CD14-positive monocyte (primary cell): ENCODE measurements at regions not wholly inside any gene's neighbourhood (a gene's known extent, or its start where the extent isn't known, plus 50 kb on each side); places are given as distances from the start of the nearest gene placed in this dataset.

Experiments used
- DNase-seq, 3 donors: peaks; one replicate each; pipeline ENCODE4 v3.0.0-alpha.2; 2011 to 2022
- H2AFZ ChIP-seq: 2 replicates; pipeline ENCODE4 v1.6.0; 2012; ENCODE audit warnings: mild to moderate bottlenecking, low read depth, low read length, inconsistent platforms; ENCODE audit not compliant: insufficient read depth, poor library complexity, severe bottlenecking
- H3K27ac ChIP-seq, 2 donors: 1 replicate in 1 of 2; 2 replicates in 1 of 2; pipeline ENCODE4 v1.5.1; 2012 to 2013; ENCODE audit warnings: low read length in 2 of 2, control low read depth in 1 of 2, inconsistent platforms in 1 of 2, low read depth in 1 of 2, mild to moderate bottlenecking in 1 of 2
- H3K27me3 ChIP-seq, 2 donors: one replicate each; pipeline versions ENCODE4 v1.6.0 to v1.6.1; 2011 to 2013; ENCODE audit warnings: low read length in 2 of 2; ENCODE audit not compliant: control insufficient read depth in 2 of 2, insufficient read depth in 2 of 2
- H3K36me3 ChIP-seq, 2 donors: replicated peaks in 1 of 2; 1 replicate in 1 of 2; 2 replicates in 1 of 2; pipeline versions ENCODE4 v1.5.1 to v1.6.1; 2012 to 2013; ENCODE audit warnings: low read length in 2 of 2, control low read depth in 1 of 2, inconsistent platforms in 1 of 2, mild to moderate bottlenecking in 1 of 2; ENCODE audit not compliant: insufficient read depth in 2 of 2, control insufficient read depth in 1 of 2
- H3K4me1 ChIP-seq, 2 donors: 1 replicate in 1 of 2; 2 replicates in 1 of 2; pipeline versions ENCODE4 v1.5.1 to v1.6.1; 2012 to 2013; ENCODE audit warnings: low read length in 2 of 2, control low read depth in 1 of 2, inconsistent platforms in 1 of 2, mild to moderate bottlenecking in 1 of 2, moderate library complexity in 1 of 2; ENCODE audit not compliant: insufficient read depth in 2 of 2, control insufficient read depth in 1 of 2
- H3K4me2 ChIP-seq: replicated peaks from 2 replicates; pipeline ENCODE3; 2012; ENCODE audit warnings: low read length, moderate library complexity, mild to moderate bottlenecking; ENCODE audit not compliant: poor library complexity, severe bottlenecking; ENCODE audit errors: extremely low read depth
- H3K4me3 ChIP-seq, 3 experiments: fragments of 200-600 bp in 1 of 3; sonication (generic) in 1 of 3; replicated peaks in 1 of 3; 1 replicate in 2 of 3; 2 replicates in 1 of 3; pipeline ENCODE4 v1.5.1; 2011 to 2013; ENCODE audit warnings: low read length in 3 of 3, mild to moderate bottlenecking in 3 of 3, control low read depth in 2 of 3, low read depth in 2 of 3, inconsistent platforms in 1 of 3, moderate library complexity in 1 of 3
- H3K79me2 ChIP-seq: 2 replicates; pipeline ENCODE4 v1.6.0; 2012; ENCODE audit warnings: mild to moderate bottlenecking, control low read depth, inconsistent platforms, low read length, moderate library complexity; ENCODE audit not compliant: insufficient read depth
- H3K9ac ChIP-seq: 2 replicates; pipeline ENCODE4 v1.6.0; 2017; ENCODE audit warnings: low read length, mild to moderate bottlenecking; ENCODE audit not compliant: insufficient read depth, poor library complexity, severe bottlenecking
- H3K9me3 ChIP-seq, 2 donors: replicated peaks in 1 of 2; 1 replicate in 1 of 2; 2 replicates in 1 of 2; pipeline versions ENCODE4 v1.5.1 to v1.6.1; 2012 to 2013; ENCODE audit warnings: low read length in 2 of 2, control low read depth in 1 of 2; ENCODE audit not compliant: control insufficient read depth in 1 of 2, insufficient read depth in 1 of 2
- H4K20me1 ChIP-seq: 2 replicates; pipeline ENCODE4 v1.6.0; 2012; ENCODE audit warnings: mild to moderate bottlenecking, low read length, control low read depth, moderate library complexity; ENCODE audit not compliant: insufficient read depth
- H3K27ac Mint-ChIP-seq, 7 donors: one replicate each; pipeline ENCODE4 v1.8.0; 2020; ENCODE audit warnings: mild to moderate bottlenecking in 7 of 7, mixed read lengths in 7 of 7, moderate library complexity in 6 of 7, inconsistent platforms in 2 of 7
- H3K27me3 Mint-ChIP-seq, 3 donors: one replicate each; pipeline ENCODE4 v1.8.0; 2021 to 2022; ENCODE audit warnings: low read depth in 3 of 3, mild to moderate bottlenecking in 3 of 3, mixed read lengths in 3 of 3, moderate library complexity in 3 of 3, inconsistent platforms in 1 of 3
- H3K36me3 Mint-ChIP-seq, 2 donors: one replicate each; pipeline ENCODE4 v1.8.0; 2020; ENCODE audit warnings: mixed read lengths in 2 of 2, inconsistent platforms in 1 of 2, mild to moderate bottlenecking in 1 of 2
- H3K4me1 Mint-ChIP-seq: one replicate; pipeline ENCODE4 v1.8.0; 2020; ENCODE audit warnings: mild to moderate bottlenecking, mixed read lengths
- H3K4me3 Mint-ChIP-seq, 2 donors: one replicate each; pipeline ENCODE4 v1.8.0; 2020; ENCODE audit warnings: mild to moderate bottlenecking in 2 of 2, mixed read lengths in 2 of 2, moderate library complexity in 1 of 2
- H3K9me3 Mint-ChIP-seq, 7 donors: one replicate each; pipeline ENCODE4 v1.8.0; 2020 to 2022; ENCODE audit warnings: mixed read lengths in 7 of 7, mild to moderate bottlenecking in 6 of 7, moderate library complexity in 6 of 7, inconsistent platforms in 2 of 7
- WGBS: methylation state at CpG from one replicate; pipeline ENCODE4 v1.1.5; 2013; ENCODE audit warnings: missing lambda C conversion rate; ENCODE audit not compliant: insufficient coverage; 5-methylcytosine and 5-hydroxymethylcytosine counted together
- intact Hi-C, 2 donors: fragments of 100-400 bp; cut with micrococcal nuclease; formaldehyde crosslinking; loops; one replicate each; pipeline versions ENCODE4 v1.15.0 to v1.15.1; 2023
- TF ChIP-seq, protein P1 (sequence below): fragments of 200-600 bp; IDR thresholded peaks from one replicate; pipeline ENCODE4 v1.8.0; 2022; ENCODE audit warnings: antibody characterized with exemption, mild to moderate bottlenecking

- peak overlapping the region in 1 of 2 donors; percentile 43 for H3K4me3 Mint-ChIP-seq
- no peak overlapping the region for H2AFZ ChIP-seq
- H3K4me1 ChIP-seq = no peaks in the 10 kb centered on the region
- H3K9ac ChIP-seq = no peak overlapping the region
- intact Hi-C loops = no loop called here
- no peaks in the 10 kb centered on the region for H3K9me3 Mint-ChIP-seq
- H3K27ac Mint-ChIP-seq = no peak overlapping the region
- H4K20me1 ChIP-seq = no peaks in the 10 kb centered on the region
- no peaks in the 10 kb centered on the region for H3K36me3 ChIP-seq
- no peak for DNase-seq
- no peak overlapping the region for H3K4me3 ChIP-seq
- WGBS = 0% methylated on average over 4 of the region's 7 CpGs
- H3K79me2 ChIP-seq = no peaks in the 10 kb centered on the region
- H3K4me2 ChIP-seq = no peak overlapping the region
- H3K27me3 ChIP-seq = peaks cover 27 to 33% of the 10 kb centered on the region in 2 donors
- peaks cover 34 to 58% (median 47%) of the 10 kb centered on the region in 3 donors for H3K27me3 Mint-ChIP-seq
- no peaks in the 10 kb centered on the region for H3K9me3 ChIP-seq
- TF ChIP-seq, protein P1, sequence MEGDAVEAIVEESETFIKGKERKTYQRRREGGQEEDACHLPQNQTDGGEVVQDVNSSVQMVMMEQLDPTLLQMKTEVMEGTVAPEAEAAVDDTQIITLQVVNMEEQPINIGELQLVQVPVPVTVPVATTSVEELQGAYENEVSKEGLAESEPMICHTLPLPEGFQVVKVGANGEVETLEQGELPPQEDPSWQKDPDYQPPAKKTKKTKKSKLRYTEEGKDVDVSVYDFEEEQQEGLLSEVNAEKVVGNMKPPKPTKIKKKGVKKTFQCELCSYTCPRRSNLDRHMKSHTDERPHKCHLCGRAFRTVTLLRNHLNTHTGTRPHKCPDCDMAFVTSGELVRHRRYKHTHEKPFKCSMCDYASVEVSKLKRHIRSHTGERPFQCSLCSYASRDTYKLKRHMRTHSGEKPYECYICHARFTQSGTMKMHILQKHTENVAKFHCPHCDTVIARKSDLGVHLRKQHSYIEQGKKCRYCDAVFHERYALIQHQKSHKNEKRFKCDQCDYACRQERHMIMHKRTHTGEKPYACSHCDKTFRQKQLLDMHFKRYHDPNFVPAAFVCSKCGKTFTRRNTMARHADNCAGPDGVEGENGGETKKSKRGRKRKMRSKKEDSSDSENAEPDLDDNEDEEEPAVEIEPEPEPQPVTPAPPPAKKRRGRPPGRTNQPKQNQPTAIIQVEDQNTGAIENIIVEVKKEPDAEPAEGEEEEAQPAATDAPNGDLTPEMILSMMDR = no peak
- H3K27ac ChIP-seq = no peak overlapping the region
- peaks cover 9% of the 10 kb centered on the region for H3K4me1 Mint-ChIP-seq
- no peaks in the 10 kb centered on the region for H3K36me3 Mint-ChIP-seq
Measured at GRCh38 chr15:94607176-94607654, 375.9 kb downstream of the MCTP2 start.

DNA sequence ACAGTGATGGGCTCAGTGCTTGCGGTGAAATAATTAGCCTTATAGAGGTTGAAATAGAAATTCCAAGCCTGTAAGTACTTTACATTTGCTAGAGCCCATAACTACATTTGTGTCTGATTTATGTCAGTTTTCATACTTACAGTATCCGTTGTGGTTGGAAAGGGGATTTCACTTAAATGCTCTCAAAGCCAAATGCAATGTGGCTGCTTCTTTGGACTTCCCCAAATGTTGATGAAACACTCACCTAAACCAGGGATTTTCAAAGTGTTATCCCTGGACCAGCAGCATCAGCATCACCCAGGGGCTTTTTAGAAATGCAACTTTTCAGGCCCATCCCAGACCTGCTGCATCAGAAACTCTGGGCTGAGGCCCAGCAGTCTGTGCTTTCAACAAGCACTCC lies 378.7 kb downstream of the MCTP2 start:
- H3K27me3 Mint-ChIP-seq = peaks cover 35 to 49% (median 37%) of the 10 kb centered on the region in 3 donors
- H4K20me1 ChIP-seq = no peaks in the 10 kb centered on the region
- no CpG with 5 or more reads among the region's 2 CpGs for WGBS
- H3K9me3 Mint-ChIP-seq = peaks cover 0 to 2% (median 0%) of the 10 kb centered on the region in 7 donors
- no peak overlapping the region for H3K4me2 ChIP-seq
- TF ChIP-seq, protein P1 = no peak
- H3K4me3 ChIP-seq = no peak overlapping the region
- no peaks in the 10 kb centered on the region for H3K36me3 ChIP-seq
- no peaks in the 10 kb centered on the region for H3K79me2 ChIP-seq
- peaks cover 26 to 29% of the 10 kb centered on the region in 2 donors for H3K27me3 ChIP-seq
- H3K9ac ChIP-seq = no peak overlapping the region
- no peaks in the 10 kb centered on the region for H3K9me3 ChIP-seq
- H3K4me1 Mint-ChIP-seq = peaks cover 9% of the 10 kb centered on the region
- H3K27ac ChIP-seq = no peak overlapping the region
- H3K27ac Mint-ChIP-seq = no peak overlapping the region
- no peak for DNase-seq
- intact Hi-C loops = no loop called here
- H3K4me3 Mint-ChIP-seq = no peak overlapping the region
- H3K36me3 Mint-ChIP-seq = no peaks in the 10 kb centered on the region
- no peak overlapping the region for H2AFZ ChIP-seq
- no peaks in the 10 kb centered on the region for H3K4me1 ChIP-seq
